Tibial nerve (tissue), 4 donors: ENCODE measurements at regions not wholly inside any gene's neighbourhood (a gene's known extent, or its start where the extent isn't known, plus 50 kb on each side); places are given as distances from the start of the nearest gene placed in this dataset.

Source experiments
- CTCF ChIP-seq, 5 experiments: fragments of 200-600 bp in 3 of 5; fragments of 450-650 bp in 2 of 5; sonication (generic) in 3 of 5; IDR thresholded peaks; one replicate each; pipeline ENCODE4 v1.5.1; 2016 to 2019; ENCODE audit warnings: antibody characterized with exemption in 5 of 5, mild to moderate bottlenecking in 3 of 5, moderate library complexity in 2 of 5
- EP300 ChIP-seq, 2 donors: sonication (generic); formaldehyde crosslinking; IDR thresholded peaks; one replicate each; pipeline ENCODE4 v1.6.1; 2017; ENCODE audit warnings: antibody characterized with exemption in 2 of 2, mild to moderate bottlenecking in 1 of 2
- POLR2A ChIP-seq, 2 donors: fragments of 450-650 bp; IDR thresholded peaks; one replicate each; pipeline ENCODE4 v1.6.1; 2017; ENCODE audit warnings: antibody characterized with exemption in 2 of 2, mild to moderate bottlenecking in 2 of 2, moderate library complexity in 2 of 2

GRCh38 chr2:173713904-173714555 lies 251.1 kb downstream of the SP3 start:
- no peak for TF ChIP-seq CTCF (IDR thresholded peaks at IDR 0.05)
- TF ChIP-seq POLR2A (IDR thresholded peaks at IDR 0.05) = no peak
- TF ChIP-seq EP300 (IDR thresholded peaks at IDR 0.05) = no peak
